Neural cell (in vitro differentiated cells): ENCODE measurements at regions not wholly inside any gene's neighbourhood (a gene's known extent, or its start where the extent isn't known, plus 50 kb on each side); places are given as distances from the start of the nearest gene placed in this dataset.

Source experiments
- H2AFZ ChIP-seq: fragments of 200-600, 300-800 bp; sonication (generic), shearing (Covaris generic); 2 replicates; pipeline ENCODE4 v1.6.0; 2014; ENCODE audit warnings: low read depth, mild to moderate bottlenecking, antibody characterized with exemption, low read length, moderate library complexity
- H3F3A ChIP-seq: fragments of 200-600 bp; shearing (Covaris generic); 2 replicates; pipeline ENCODE4 v1.6.1; 2016; ENCODE audit warnings: mild to moderate bottlenecking, moderate library complexity, mixed read lengths, antibody characterized with exemption, low read length; ENCODE audit not compliant: insufficient read depth, poor library complexity, severe bottlenecking
- H3K27ac ChIP-seq: fragments of 200-600, 300-800 bp; sonication (generic), shearing (Covaris generic); 2 replicates; pipeline ENCODE4 v1.5.1; 2014; ENCODE audit warnings: mild to moderate bottlenecking, low read length, moderate library complexity
- H3K27me3 ChIP-seq: fragments of 300-800, 200-600 bp; sonication (generic), shearing (Covaris generic); 2 replicates; pipeline ENCODE4 v1.6.0; 2014; ENCODE audit warnings: mild to moderate bottlenecking, low read depth, low read length, moderate library complexity; ENCODE audit not compliant: insufficient read depth
- H3K36me3 ChIP-seq: fragments of 300-800, 200-600 bp; sonication (generic), shearing (Covaris generic); 2 replicates; pipeline ENCODE4 v1.5.1; 2014; ENCODE audit warnings: mild to moderate bottlenecking, antibody characterized with exemption, low read length, moderate library complexity; ENCODE audit not compliant: insufficient read depth
- H3K4me2 ChIP-seq: fragments of 300-800, 200-600 bp; sonication (generic), shearing (Covaris generic); 2 replicates; pipeline ENCODE4 v1.6.0; 2014; ENCODE audit warnings: mild to moderate bottlenecking, low read length
- H3K4me3 ChIP-seq: fragments of 300-800, 200-600 bp; sonication (generic), shearing (Covaris generic); 2 replicates; pipeline ENCODE4 v1.5.1; 2014; ENCODE audit warnings: mild to moderate bottlenecking, low read length, moderate library complexity
- H3K79me2 ChIP-seq: fragments of 200-600 bp; shearing (Covaris generic); replicated peaks from 2 replicates; pipeline ENCODE4 v1.6.0; 2014; ENCODE audit warnings: mild to moderate bottlenecking, low read length, moderate library complexity; ENCODE audit not compliant: insufficient read depth
- H3K9ac ChIP-seq: fragments of 300-800, 200-600 bp; sonication (generic), shearing (Covaris generic); 2 replicates; pipeline ENCODE4 v1.6.1; 2016; ENCODE audit warnings: mild to moderate bottlenecking, low read length, mixed read lengths
- H3K9me2 ChIP-seq: fragments of 200-600 bp; shearing (Covaris generic); 2 replicates; pipeline ENCODE4 v1.6.1; 2016; ENCODE audit warnings: mild to moderate bottlenecking, low read length, mixed read lengths; ENCODE audit not compliant: insufficient read depth
- H3K9me3 ChIP-seq: fragments of 200-600, 300-800 bp; sonication (generic), shearing (Covaris generic); 2 replicates; pipeline ENCODE4 v1.6.1; 2016; ENCODE audit warnings: mild to moderate bottlenecking, mixed run types, low read length, moderate library complexity, mixed read lengths
- H4K20me1 ChIP-seq: fragments of 200-600 bp; shearing (Covaris generic); 2 replicates; pipeline ENCODE4 v1.6.1; 2016; ENCODE audit warnings: mild to moderate bottlenecking, mixed run types; ENCODE audit not compliant: insufficient read depth
- CTCF ChIP-seq: fragments of 450-650 bp; IDR thresholded peaks from 2 replicates; pipeline ENCODE4 v1.5.1; 2014; ENCODE audit warnings: antibody characterized with exemption, mild to moderate bottlenecking, moderate library complexity; ENCODE audit not compliant: poor library complexity, severe bottlenecking
- EP300 ChIP-seq: fragments of 450-650 bp; conservative IDR thresholded peaks from 2 replicates; pipeline ENCODE4 v1.6.1; 2014; ENCODE audit warnings: antibody characterized with exemption, mild to moderate bottlenecking, moderate library complexity; ENCODE audit not compliant: poor library complexity, severe bottlenecking
- EZH2 ChIP-seq: fragments of 200-600, 300-800 bp; shearing (Covaris generic), sonication (generic); IDR thresholded peaks from 2 replicates; pipeline ENCODE4 v1.6.1; 2014; ENCODE audit warnings: antibody characterized with exemption, low read length, borderline replicate concordance, mild to moderate bottlenecking; ENCODE audit not compliant: insufficient read depth, poor library complexity, severe bottlenecking
- MXI1 ChIP-seq: fragments of 450-650 bp; conservative IDR thresholded peaks from 2 replicates; pipeline ENCODE4 v1.6.1; 2014; ENCODE audit warnings: antibody characterized with exemption, mild to moderate bottlenecking; ENCODE audit not compliant: poor library complexity, severe bottlenecking
- POLR2AphosphoS5 ChIP-seq: IDR thresholded peaks from 2 replicates; pipeline ENCODE4 v1.6.1; 2012
- RAD21 ChIP-seq: fragments of 450-650 bp; conservative IDR thresholded peaks from 2 replicates; pipeline ENCODE4 v1.6.1; 2014; ENCODE audit warnings: antibody characterized with exemption, mild to moderate bottlenecking, moderate library complexity
- SMC3 ChIP-seq: fragments of 450-650 bp; conservative IDR thresholded peaks from 2 replicates; pipeline ENCODE4 v1.6.1; 2014; ENCODE audit warnings: antibody characterized with exemption, mild to moderate bottlenecking, moderate library complexity; ENCODE audit not compliant: poor library complexity
- TAF1 ChIP-seq: IDR thresholded peaks from 2 replicates; pipeline ENCODE4 v1.6.1; 2012; ENCODE audit warnings: low read depth
- TF ChIP-seq, protein P1 (sequence below): IDR thresholded peaks from 2 replicates; pipeline ENCODE4 v1.6.1; 2012; ENCODE audit warnings: borderline replicate concordance

GRCh38 chr16:49956915-49957314 lies 68.1 kb upstream of the CNEP1R1 start:
- H3K9ac ChIP-seq: no peak overlapping the region
- no peaks in the 10 kb centered on the region for H3K27me3 ChIP-seq
- H3K4me3 ChIP-seq: no peak overlapping the region
- no peaks in the 10 kb centered on the region for H3F3A ChIP-seq
- no peak overlapping the region for H3K27ac ChIP-seq
- no peak for TF ChIP-seq MXI1
- no peak for TF ChIP-seq EZH2
- no peak for TF ChIP-seq SMC3
- no peak for TF ChIP-seq CTCF
- TF ChIP-seq EP300: no peak
- no peak for TF ChIP-seq RAD21
- TF ChIP-seq, protein P1, sequence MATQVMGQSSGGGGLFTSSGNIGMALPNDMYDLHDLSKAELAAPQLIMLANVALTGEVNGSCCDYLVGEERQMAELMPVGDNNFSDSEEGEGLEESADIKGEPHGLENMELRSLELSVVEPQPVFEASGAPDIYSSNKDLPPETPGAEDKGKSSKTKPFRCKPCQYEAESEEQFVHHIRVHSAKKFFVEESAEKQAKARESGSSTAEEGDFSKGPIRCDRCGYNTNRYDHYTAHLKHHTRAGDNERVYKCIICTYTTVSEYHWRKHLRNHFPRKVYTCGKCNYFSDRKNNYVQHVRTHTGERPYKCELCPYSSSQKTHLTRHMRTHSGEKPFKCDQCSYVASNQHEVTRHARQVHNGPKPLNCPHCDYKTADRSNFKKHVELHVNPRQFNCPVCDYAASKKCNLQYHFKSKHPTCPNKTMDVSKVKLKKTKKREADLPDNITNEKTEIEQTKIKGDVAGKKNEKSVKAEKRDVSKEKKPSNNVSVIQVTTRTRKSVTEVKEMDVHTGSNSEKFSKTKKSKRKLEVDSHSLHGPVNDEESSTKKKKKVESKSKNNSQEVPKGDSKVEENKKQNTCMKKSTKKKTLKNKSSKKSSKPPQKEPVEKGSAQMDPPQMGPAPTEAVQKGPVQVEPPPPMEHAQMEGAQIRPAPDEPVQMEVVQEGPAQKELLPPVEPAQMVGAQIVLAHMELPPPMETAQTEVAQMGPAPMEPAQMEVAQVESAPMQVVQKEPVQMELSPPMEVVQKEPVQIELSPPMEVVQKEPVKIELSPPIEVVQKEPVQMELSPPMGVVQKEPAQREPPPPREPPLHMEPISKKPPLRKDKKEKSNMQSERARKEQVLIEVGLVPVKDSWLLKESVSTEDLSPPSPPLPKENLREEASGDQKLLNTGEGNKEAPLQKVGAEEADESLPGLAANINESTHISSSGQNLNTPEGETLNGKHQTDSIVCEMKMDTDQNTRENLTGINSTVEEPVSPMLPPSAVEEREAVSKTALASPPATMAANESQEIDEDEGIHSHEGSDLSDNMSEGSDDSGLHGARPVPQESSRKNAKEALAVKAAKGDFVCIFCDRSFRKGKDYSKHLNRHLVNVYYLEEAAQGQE: no peak
- no peak for TF ChIP-seq POLR2AphosphoS5
- no peak for TF ChIP-seq TAF1
- H3K9me2 ChIP-seq: no peaks in the 10 kb centered on the region
- no peaks in the 10 kb centered on the region for H3K36me3 ChIP-seq
- no peak overlapping the region for H3K4me2 ChIP-seq
- no peaks in the 10 kb centered on the region for H3K79me2 ChIP-seq
- H3K9me3 ChIP-seq: no peaks in the 10 kb centered on the region
- H2AFZ ChIP-seq: no peak overlapping the region
- H4K20me1 ChIP-seq: no peaks in the 10 kb centered on the region

DNA sequence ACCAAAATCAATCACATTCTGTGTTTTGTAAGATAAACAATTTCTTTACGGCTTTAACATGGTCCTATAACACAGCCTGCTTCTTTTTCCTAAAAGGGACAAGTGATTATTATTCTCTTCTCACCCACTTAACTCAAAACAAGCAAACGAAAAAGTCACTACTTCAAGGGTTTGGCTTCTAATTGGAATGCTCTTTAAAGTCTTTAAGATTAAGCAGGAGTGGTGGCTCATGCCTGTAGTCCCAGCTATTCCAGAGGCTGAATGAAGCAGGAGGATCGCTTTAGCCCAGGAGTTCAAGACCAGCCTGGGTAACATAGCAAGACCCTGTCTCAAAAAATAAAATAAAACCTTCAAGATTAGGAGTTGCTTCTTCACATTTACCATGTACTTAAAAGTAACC lies 66.6 kb upstream of the CNEP1R1 start:
- Histone ChIP-seq H3K9me2 (no peaks in the 10 kb centered on the region), H3K27me3 (no peaks in the 10 kb centered on the region), H3F3A (no peaks in the 10 kb centered on the region), H3K4me2 (no peak overlapping the region), H3K79me2 (no peaks in the 10 kb centered on the region), H3K36me3 (no peaks in the 10 kb centered on the region), H2AFZ (no peak overlapping the region), H3K4me3 (no peak overlapping the region), H3K9ac (no peak overlapping the region), H3K9me3 (no peaks in the 10 kb centered on the region), H4K20me1 (no peaks in the 10 kb centered on the region), H3K27ac (no peak overlapping the region)
- TF ChIP-seq RAD21: no peak
- no peak for TF ChIP-seq TAF1
- TF ChIP-seq SMC3: no peak
- TF ChIP-seq, protein P1: no peak
- no peak for TF ChIP-seq POLR2AphosphoS5
- TF ChIP-seq CTCF: no peak
- no peak for TF ChIP-seq MXI1
- no peak for TF ChIP-seq EZH2
- TF ChIP-seq EP300: no peak
